Astrocyte (in vitro differentiated cells and primary cell): ENCODE measurements at regions not wholly inside any gene's neighbourhood (a gene's known extent, or its start where the extent isn't known, plus 50 kb on each side); places are given as distances from the start of the nearest gene placed in this dataset.

Experiments
- DNase-seq: peaks from one replicate; pipeline ENCODE4 v3.0.0-alpha.2; 2010; ENCODE audit warnings: low read depth
- FAIRE-seq: peaks from 2 replicates; lab custom pipeline; 2011; peaks lifted over from hg19 to GRCh38; lab: Jason Lieb, UNC
- H2AFZ ChIP-seq: 2 replicates; pipeline ENCODE4 v1.6.0; 2012; ENCODE audit warnings: low read depth, low read length, inconsistent platforms
- H3K27ac ChIP-seq: 2 replicates; pipeline ENCODE4 v1.5.1; 2011; ENCODE audit warnings: low read depth, low read length, inconsistent platforms
- H3K27me3 ChIP-seq: 2 replicates; pipeline ENCODE4 v1.6.0; 2011; ENCODE audit warnings: low read length, inconsistent platforms; ENCODE audit not compliant: insufficient read depth
- H3K36me3 ChIP-seq: 2 replicates; pipeline ENCODE4 v1.5.1; 2011; ENCODE audit warnings: low read length, inconsistent platforms; ENCODE audit not compliant: insufficient read depth
- H3K4me1 ChIP-seq: 2 replicates; pipeline ENCODE4 v1.5.1; 2011; ENCODE audit warnings: low read length, inconsistent platforms; ENCODE audit not compliant: insufficient read depth
- H3K4me2 ChIP-seq: 2 replicates; pipeline ENCODE4 v1.6.0; 2012; ENCODE audit warnings: low read length, inconsistent platforms
- H3K4me3 ChIP-seq: 2 replicates; pipeline ENCODE4 v1.5.1; 2011; ENCODE audit warnings: low read depth, mild to moderate bottlenecking, low read length, inconsistent platforms; ENCODE audit not compliant: insufficient read depth
- H3K79me2 ChIP-seq: 2 replicates; pipeline ENCODE4 v1.6.0; 2012; ENCODE audit warnings: mild to moderate bottlenecking, low read length, inconsistent platforms; ENCODE audit not compliant: insufficient read depth
- H3K9ac ChIP-seq: 2 replicates; pipeline ENCODE4 v1.6.0; 2012; ENCODE audit warnings: mild to moderate bottlenecking, low read length, inconsistent platforms
- H3K9me3 ChIP-seq: 2 replicates; pipeline ENCODE4 v1.5.1; 2012; ENCODE audit warnings: low read depth, mild to moderate bottlenecking, low read length, inconsistent platforms; ENCODE audit not compliant: insufficient read depth
- H4K20me1 ChIP-seq: 2 replicates; pipeline ENCODE4 v1.6.0; 2012; ENCODE audit warnings: low read length, inconsistent platforms; ENCODE audit not compliant: insufficient read depth
- H3K27ac Mint-ChIP-seq: one replicate; pipeline ENCODE4 v1.8.0; 2021; ENCODE audit warnings: mild to moderate bottlenecking, mixed read lengths; ENCODE audit not compliant: unreplicated experiment
- H3K27me3 Mint-ChIP-seq: one replicate; pipeline ENCODE4 v1.8.0; 2021; ENCODE audit warnings: low read depth, mixed read lengths; ENCODE audit not compliant: unreplicated experiment
- H3K36me3 Mint-ChIP-seq: one replicate; pipeline ENCODE4 v1.8.0; 2021; ENCODE audit warnings: low read depth, mixed read lengths; ENCODE audit not compliant: unreplicated experiment
- H3K4me1 Mint-ChIP-seq: one replicate; pipeline ENCODE4 v1.8.0; 2021; ENCODE audit warnings: low read depth, mixed read lengths; ENCODE audit not compliant: unreplicated experiment
- H3K4me3 Mint-ChIP-seq: one replicate; pipeline ENCODE4 v1.8.0; 2021; ENCODE audit warnings: mild to moderate bottlenecking, moderate library complexity, mixed read lengths; ENCODE audit not compliant: unreplicated experiment
- H3K9me3 Mint-ChIP-seq: one replicate; pipeline ENCODE4 v1.8.0; 2021; ENCODE audit warnings: mild to moderate bottlenecking, mixed read lengths; ENCODE audit not compliant: unreplicated experiment
- CTCF ChIP-seq: IDR thresholded peaks from 2 replicates; pipeline ENCODE4 v1.5.1; 2011; ENCODE audit warnings: low read depth, mild to moderate bottlenecking, inconsistent platforms, low read length, moderate library complexity; ENCODE audit not compliant: insufficient read depth
- EZH2 ChIP-seq: IDR thresholded peaks from 2 replicates; pipeline ENCODE4 v1.6.1; 2012; ENCODE audit warnings: mild to moderate bottlenecking, low read length, inconsistent platforms; ENCODE audit not compliant: insufficient read depth

GRCh38 chr5:36751886-36752285, 124.7 kb upstream of the NIPBL start:
- no peaks in the 10 kb centered on the region for H3K4me1 Mint-ChIP-seq
- no peak overlapping the region for H3K4me3 Mint-ChIP-seq
- H3K79me2 ChIP-seq, result no peaks in the 10 kb centered on the region
- no peaks in the 10 kb centered on the region for H3K9me3 ChIP-seq
- peaks cover 4% of the 10 kb centered on the region for H3K27me3 ChIP-seq
- FAIRE-seq (no peak), DNase-seq (no peak)
- H3K4me2 ChIP-seq, result no peak overlapping the region
- H3K27ac Mint-ChIP-seq, result no peak overlapping the region
- no peak overlapping the region for H3K27ac ChIP-seq
- H3K36me3 ChIP-seq, result no peaks in the 10 kb centered on the region
- no peaks in the 10 kb centered on the region for H4K20me1 ChIP-seq
- H3K36me3 Mint-ChIP-seq, result no peaks in the 10 kb centered on the region
- TF ChIP-seq EZH2 (no peak), CTCF (no peak)
- H3K9ac ChIP-seq, result no peak overlapping the region
- no peak overlapping the region for H2AFZ ChIP-seq
- H3K4me1 ChIP-seq, result no peaks in the 10 kb centered on the region
- H3K9me3 Mint-ChIP-seq, result no peaks in the 10 kb centered on the region
- peaks cover 11% of the 10 kb centered on the region for H3K27me3 Mint-ChIP-seq
- H3K4me3 ChIP-seq, result no peak overlapping the region

GRCh38 chr5:36755342-36755741, 121.2 kb upstream of the NIPBL start:
- no peak for DNase-seq

More at GRCh38 chr5:36755342-36755741, 121.2 kb upstream of the NIPBL start:
- H3K9ac ChIP-seq, result no peak overlapping the region
- Mint-ChIP-seq H3K9me3 (no peaks in the 10 kb centered on the region), H3K27me3 (peaks cover 10% of the 10 kb centered on the region), H3K27ac (no peak overlapping the region), H3K36me3 (no peaks in the 10 kb centered on the region), H3K4me3 (no peak overlapping the region), H3K4me1 (no peaks in the 10 kb centered on the region)
- FAIRE-seq, result no peak
- H3K27ac ChIP-seq, result no peak overlapping the region
- H3K4me1 ChIP-seq, result no peaks in the 10 kb centered on the region
- H2AFZ ChIP-seq, result no peak overlapping the region
- H3K79me2 ChIP-seq, result no peaks in the 10 kb centered on the region
- no peaks in the 10 kb centered on the region for H4K20me1 ChIP-seq
- no peak for TF ChIP-seq CTCF
- TF ChIP-seq EZH2, result no peak
- no peaks in the 10 kb centered on the region for H3K36me3 ChIP-seq
- peaks cover 2% of the 10 kb centered on the region for H3K27me3 ChIP-seq
- H3K4me2 ChIP-seq, result no peak overlapping the region
- no peaks in the 10 kb centered on the region for H3K9me3 ChIP-seq
- no peak overlapping the region for H3K4me3 ChIP-seq
